Stomach (tissue), 4 donors: ENCODE measurements at regions not wholly inside any gene's neighbourhood (a gene's known extent, or its start where the extent isn't known, plus 50 kb on each side); places are given as distances from the start of the nearest gene placed in this dataset.

Experiments used
- CTCF ChIP-seq, 7 experiments: fragments of 450-650 bp in 4 of 7; fragments of 200-600 bp in 3 of 7; sonication (generic) in 3 of 7; IDR thresholded peaks; one replicate each; pipeline ENCODE4 v1.5.1; 2016 to 2019; ENCODE audit warnings: antibody characterized with exemption in 7 of 7, control low read depth in 2 of 7, mild to moderate bottlenecking in 1 of 7
- POLR2AphosphoS5 ChIP-seq, 3 donors: sonication (generic); formaldehyde crosslinking; IDR thresholded peaks; one replicate each; pipeline ENCODE4 v1.6.1; 2016; ENCODE audit warnings: antibody characterized with exemption in 3 of 3

DNA sequence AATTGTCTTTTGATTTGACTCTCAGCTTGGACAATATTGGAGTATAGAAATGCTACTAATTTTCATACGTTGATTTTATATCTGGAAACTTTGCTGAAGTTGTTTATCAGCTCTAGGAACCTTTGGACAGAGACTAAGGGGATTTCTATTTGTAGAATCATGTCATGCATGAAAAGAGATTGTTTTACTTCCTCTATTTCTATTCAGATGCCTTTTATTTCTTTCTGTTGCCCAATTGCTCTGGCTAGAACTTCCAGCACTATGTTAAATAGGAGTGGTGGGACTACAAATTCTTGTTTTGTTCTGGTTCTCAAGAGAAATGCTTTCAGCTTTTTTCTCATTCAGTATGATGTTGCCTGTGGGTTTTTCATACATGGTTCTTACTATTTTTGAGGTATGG lies 112.8 kb upstream of the CDH12 start:
- TF ChIP-seq CTCF (IDR thresholded peaks at IDR 0.05), result no peak
- TF ChIP-seq POLR2AphosphoS5 (IDR thresholded peaks at IDR 0.05), result no peak
